Right lung (tissue), 2 donors: ENCODE measurements at regions not wholly inside any gene's neighbourhood (a gene's known extent, or its start where the extent isn't known, plus 50 kb on each side); places are given as distances from the start of the nearest gene placed in this dataset.

Experiments used
- DNase-seq, 2 donors: peaks; one replicate each; pipeline ENCODE4 v3.0.0-alpha.2; 2013

- DNase-seq: no peak
Measured at GRCh38 chr2:575030-575726, 102.0 kb downstream of the TMEM18 start.

GRCh38 chr2:573805-574392, 103.3 kb downstream of the TMEM18 start:
- no peak for DNase-seq

GRCh38 chr2:573025-573424, 104.2 kb downstream of the TMEM18 start:
- DNase-seq: no peak

GRCh38 chr2:569681-570080, 107.5 kb downstream of the TMEM18 start:
- no peak for DNase-seq

- DNase-seq: no peak
Measured at GRCh38 chr2:568639-569235, 108.5 kb downstream of the TMEM18 start.

GRCh38 chr2:567865-568638, 109.2 kb downstream of the TMEM18 start:
- DNase-seq: no peak

GRCh38 chr2:567496-567864, 109.7 kb downstream of the TMEM18 start:
- DNase-seq: no peak

GRCh38 chr2:566379-567313, 110.6 kb downstream of the TMEM18 start:
- DNase-seq: no peak

- no peak for DNase-seq
Measured at GRCh38 chr2:564471-565181, 112.6 kb downstream of the TMEM18 start.

GRCh38 chr2:563512-563911, 113.7 kb downstream of the TMEM18 start:
- DNase-seq: no peak

GRCh38 chr2:562391-563364, 114.5 kb downstream of the TMEM18 start:
- DNase-seq: no peak

GRCh38 chr2:558879-559278, 118.3 kb downstream of the TMEM18 start:
- no peak for DNase-seq

GRCh38 chr2:558302-558642, 118.9 kb downstream of the TMEM18 start:
- no peak for DNase-seq

GRCh38 chr2:557635-558301, 119.4 kb downstream of the TMEM18 start:
- DNase-seq: no peak

GRCh38 chr2:556485-556884, 120.7 kb downstream of the TMEM18 start:
- DNase-seq: peak; percentile 44 to 57

GRCh38 chr2:555164-555922, 121.9 kb downstream of the TMEM18 start:
- DNase-seq: peak; percentile 46 to 50

- DNase-seq: no peak
Measured at GRCh38 chr2:554444-554843, 122.8 kb downstream of the TMEM18 start.

- DNase-seq: no peak
Measured at GRCh38 chr2:552906-553305, 124.3 kb downstream of the TMEM18 start.
